Lung (tissue), 11 donors: ENCODE measurements at regions not wholly inside any gene's neighbourhood (a gene's known extent, or its start where the extent isn't known, plus 50 kb on each side); places are given as distances from the start of the nearest gene placed in this dataset.

Experiments used
- ATAC-seq: fragments of 200-7000 bp; cut with Tn5 transposase; one replicate; pipeline ENCODE4 v1.9.1; 2020; ENCODE audit warnings: moderate number of reproducible peaks; ENCODE audit not compliant: insufficient read depth, low FRiP score
- DNase-seq, 3 donors: peaks; one replicate each; pipeline ENCODE4 v3.0.0-alpha.2; 2013 to 2017
- H3K27ac ChIP-seq, 2 donors: one replicate each; pipeline ENCODE4 v1.5.1; 2013; ENCODE audit warnings: mild to moderate bottlenecking in 2 of 2, moderate library complexity in 2 of 2, control low read depth in 1 of 2, inconsistent platforms in 1 of 2, low read depth in 1 of 2, low read length in 1 of 2
- H3K27me3 ChIP-seq, 3 donors: one replicate each; pipeline ENCODE4 v1.5.1; 2013; ENCODE audit warnings: low read length in 2 of 3; ENCODE audit not compliant: control insufficient read depth in 3 of 3, insufficient read depth in 3 of 3
- H3K36me3 ChIP-seq, 4 donors: one replicate each; pipeline ENCODE4 v1.5.1; 2013; ENCODE audit warnings: low read length in 4 of 4, mild to moderate bottlenecking in 1 of 4, moderate library complexity in 1 of 4; ENCODE audit not compliant: control insufficient read depth in 4 of 4, insufficient read depth in 4 of 4
- H3K4me1 ChIP-seq, 5 donors: one replicate each; pipeline ENCODE4 v1.5.1; 2013; ENCODE audit warnings: low read length in 5 of 5, mild to moderate bottlenecking in 2 of 5, moderate library complexity in 1 of 5; ENCODE audit not compliant: control insufficient read depth in 5 of 5, insufficient read depth in 5 of 5
- H3K4me3 ChIP-seq: one replicate; pipeline ENCODE4 v1.5.1; 2013; ENCODE audit warnings: mild to moderate bottlenecking, control low read depth, moderate library complexity
- H3K9ac ChIP-seq, 2 donors: one replicate each; pipeline ENCODE4 v1.5.1; 2013; ENCODE audit warnings: low read length in 2 of 2, control low read depth in 1 of 2; ENCODE audit not compliant: insufficient read depth in 1 of 2
- H3K9me3 ChIP-seq, 4 donors: one replicate each; pipeline ENCODE4 v1.5.1; 2013; ENCODE audit warnings: low read length in 3 of 4, mild to moderate bottlenecking in 1 of 4, moderate library complexity in 1 of 4; ENCODE audit not compliant: control insufficient read depth in 4 of 4, insufficient read depth in 3 of 4
- WGBS, 2 donors: extraction: QIAGEN DNeasy Blood & Tissue Kit; methylation state at CpG; one replicate each; pipeline ENCODE4 v1.1.7; 2013; 5-methylcytosine and 5-hydroxymethylcytosine counted together
- TF ChIP-seq, protein P1 (sequence below): IDR thresholded peaks from 2 replicates; pipeline ENCODE4 v1.5.1; 2012; ENCODE audit warnings: mild to moderate bottlenecking; ENCODE audit errors: control extremely low read depth, extremely low read depth
- donor health status: control.
- donor health status: control.
- donor health status: Bipolar disorder and iron deficiency.
- donor health status: healthy.
- donor health status: DM: yes; HTN: yes; CAD: no.

DNA sequence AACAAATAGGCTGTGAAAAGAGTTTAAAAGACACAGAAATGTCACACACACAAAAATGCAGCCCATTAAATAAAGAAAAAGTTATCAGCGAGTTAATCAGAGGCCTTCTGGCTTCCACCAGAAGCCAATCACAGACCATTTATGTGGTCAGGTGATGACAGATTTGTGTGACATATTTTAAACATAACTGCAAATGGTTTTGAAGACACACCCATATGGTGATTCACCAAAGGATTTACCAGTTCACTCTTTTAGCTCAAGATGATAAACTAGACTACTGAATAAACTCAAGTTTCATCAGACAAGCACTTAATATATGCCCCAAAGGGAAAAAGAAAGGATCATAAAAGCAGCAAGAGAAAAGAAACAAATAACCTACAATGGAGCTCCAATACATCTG, 181.2 kb downstream of the SPANXN4 start:
- Histone ChIP-seq H3K9me3 (no peaks in the 10 kb centered on the region), H3K27ac (no peak overlapping the region), H3K4me3 (no peak overlapping the region), H3K9ac (no peak overlapping the region), H3K27me3 (peaks cover 0 to 2% (median 0%) of the 10 kb centered on the region in 3 donors), H3K4me1 (no peaks in the 10 kb centered on the region), H3K36me3 (no peaks in the 10 kb centered on the region)
- TF ChIP-seq, protein P1, sequence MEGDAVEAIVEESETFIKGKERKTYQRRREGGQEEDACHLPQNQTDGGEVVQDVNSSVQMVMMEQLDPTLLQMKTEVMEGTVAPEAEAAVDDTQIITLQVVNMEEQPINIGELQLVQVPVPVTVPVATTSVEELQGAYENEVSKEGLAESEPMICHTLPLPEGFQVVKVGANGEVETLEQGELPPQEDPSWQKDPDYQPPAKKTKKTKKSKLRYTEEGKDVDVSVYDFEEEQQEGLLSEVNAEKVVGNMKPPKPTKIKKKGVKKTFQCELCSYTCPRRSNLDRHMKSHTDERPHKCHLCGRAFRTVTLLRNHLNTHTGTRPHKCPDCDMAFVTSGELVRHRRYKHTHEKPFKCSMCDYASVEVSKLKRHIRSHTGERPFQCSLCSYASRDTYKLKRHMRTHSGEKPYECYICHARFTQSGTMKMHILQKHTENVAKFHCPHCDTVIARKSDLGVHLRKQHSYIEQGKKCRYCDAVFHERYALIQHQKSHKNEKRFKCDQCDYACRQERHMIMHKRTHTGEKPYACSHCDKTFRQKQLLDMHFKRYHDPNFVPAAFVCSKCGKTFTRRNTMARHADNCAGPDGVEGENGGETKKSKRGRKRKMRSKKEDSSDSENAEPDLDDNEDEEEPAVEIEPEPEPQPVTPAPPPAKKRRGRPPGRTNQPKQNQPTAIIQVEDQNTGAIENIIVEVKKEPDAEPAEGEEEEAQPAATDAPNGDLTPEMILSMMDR = no peak
- ATAC-seq = no peak
- no peak for DNase-seq
- 49 to 71% methylated on average over 1 of the region's 1 CpG for WGBS, 2 donors

DNA sequence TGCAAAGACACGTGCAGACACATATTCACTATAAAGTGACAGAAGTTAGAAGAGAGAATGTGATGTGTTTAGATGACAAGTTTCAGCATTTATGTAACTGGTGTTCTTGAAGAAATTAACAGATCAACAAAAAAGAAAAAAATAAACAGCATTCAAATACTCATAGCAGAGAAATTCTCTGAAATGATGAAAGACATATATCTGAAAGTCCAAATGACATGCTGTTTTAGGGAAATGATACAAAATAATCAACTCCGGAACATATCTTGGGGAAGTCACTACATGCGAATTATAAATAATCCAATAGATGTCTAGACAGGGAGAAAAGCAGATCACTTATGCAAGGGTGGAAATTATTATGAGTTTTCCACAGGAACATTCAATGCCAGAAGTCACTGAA, 146.0 kb downstream of the SPANXN4 start:
- Histone ChIP-seq H3K4me3 (no peak overlapping the region), H3K4me1 (no peaks in the 10 kb centered on the region), H3K27me3 (no peaks in the 10 kb centered on the region), H3K36me3 (no peaks in the 10 kb centered on the region), H3K9me3 (no peaks in the 10 kb centered on the region), H3K27ac (no peak overlapping the region), H3K9ac (no peak overlapping the region)
- TF ChIP-seq, protein P1 = no peak
- no peak for DNase-seq
- WGBS, 2 donors = 79 to 87% methylated on average over 3 of the region's 3 CpGs
- no peak for ATAC-seq

DNA sequence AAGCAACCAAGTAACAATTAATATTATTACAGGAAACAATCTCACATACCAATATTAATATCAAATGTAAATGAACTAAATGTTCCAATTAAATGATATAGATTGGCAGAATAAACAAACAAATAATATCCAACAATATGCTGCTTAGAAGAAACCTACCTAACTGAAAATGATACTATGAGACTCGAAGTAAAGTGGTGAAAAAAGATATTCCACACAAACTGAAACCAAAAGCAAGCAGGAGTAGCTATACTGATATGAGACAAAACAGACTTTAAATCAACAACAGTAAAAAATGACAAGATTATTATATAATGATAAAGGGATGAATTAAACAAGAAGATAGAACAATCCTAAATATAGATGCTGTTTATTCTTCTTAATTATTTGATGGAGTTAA, 140.1 kb downstream of the SPANXN4 start:
- 39 to 56% methylated on average over 1 of the region's 1 CpG for WGBS, 2 donors
- H3K36me3 ChIP-seq = no peaks in the 10 kb centered on the region
- no peak for ATAC-seq
- H3K27me3 ChIP-seq = no peaks in the 10 kb centered on the region
- H3K27ac ChIP-seq = no peak overlapping the region
- no peak overlapping the region for H3K9ac ChIP-seq
- TF ChIP-seq, protein P1 = no peak
- no peaks in the 10 kb centered on the region for H3K4me1 ChIP-seq
- DNase-seq = no peak
- no peak overlapping the region for H3K4me3 ChIP-seq
- no peaks in the 10 kb centered on the region for H3K9me3 ChIP-seq

DNA sequence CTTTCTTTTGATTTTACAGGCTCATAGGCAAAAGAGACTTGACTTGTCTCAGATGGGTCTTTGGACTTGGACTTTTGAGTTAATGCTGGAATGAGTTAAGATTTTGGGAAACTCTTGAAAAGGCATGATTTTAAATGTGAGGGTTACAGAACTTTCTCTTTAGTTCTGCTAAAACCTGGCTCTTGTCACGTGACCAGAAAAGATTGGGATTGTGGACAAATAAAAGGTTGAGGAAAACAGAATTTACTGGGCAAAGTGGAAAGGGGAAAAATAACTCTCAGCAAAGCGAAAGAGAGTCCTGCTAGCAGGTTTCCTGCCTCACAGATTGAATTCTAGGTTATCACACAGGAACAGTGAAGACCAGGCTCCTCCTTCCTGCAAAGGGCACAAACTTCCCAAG, 114.0 kb downstream of the SPANXN4 start:
- H3K27me3 ChIP-seq = no peaks in the 10 kb centered on the region

More for the DNA sequence above, 114.0 kb downstream of the SPANXN4 start:
- ATAC-seq (no peak), DNase-seq (no peak)
- TF ChIP-seq, protein P1 = no peak
- Histone ChIP-seq H3K9ac (no peak overlapping the region), H3K27ac (no peak overlapping the region), H3K9me3 (peaks cover 0 to 4% (median 0%) of the 10 kb centered on the region in 4 donors), H3K4me1 (no peaks in the 10 kb centered on the region), H3K4me3 (no peak overlapping the region), H3K36me3 (no peaks in the 10 kb centered on the region)
- WGBS, 2 donors = 55 to 61% methylated on average over 2 of the region's 2 CpGs
